T-helper 2 cell treated with Interferon-gamma antibody and Interleukin-4, amounts not matched to agents 100 ng/mL and 5 ng/mL, for 36 hours (primary cell): ENCODE measurements at regions not wholly inside any gene's neighbourhood (a gene's known extent, or its start where the extent isn't known, plus 50 kb on each side); places are given as distances from the start of the nearest gene placed in this dataset.
"Not testable (repeated sequence)": the region's sequence is repeated elsewhere in the genome, so short reads cannot be mapped to it uniquely, and the experiment has no call there.

Experiments used
- intact Hi-C: fragments of 100-400 bp; cut with micrococcal nuclease; formaldehyde crosslinking; loops from one replicate; pipeline ENCODE4 v1.15.1; 2023

GRCh38 chr3:146772211-146772743 lies 167.1 kb upstream of the PLSCR5 start:
- intact Hi-C loops = no loop called here

DNA sequence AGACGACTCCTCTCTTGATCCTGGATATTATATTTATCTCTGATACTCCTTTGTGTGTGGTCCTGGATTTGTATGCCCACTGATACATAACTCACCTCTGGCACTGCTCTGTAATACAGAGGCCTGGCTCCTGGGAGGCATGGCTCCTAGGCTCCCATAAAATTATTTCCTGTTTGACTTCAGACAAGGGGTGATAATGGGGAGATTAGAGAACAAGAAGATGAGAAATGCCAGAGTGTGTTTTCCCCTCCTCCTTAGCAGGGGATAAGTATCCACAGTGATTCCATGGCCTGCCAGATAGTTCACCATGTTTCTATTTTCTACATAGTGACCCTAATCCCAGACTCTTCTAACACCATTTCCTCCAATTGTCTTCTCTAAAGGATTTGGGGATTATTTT lies 165.7 kb upstream of the PLSCR5 start:
- intact Hi-C loops = no loop called here

DNA sequence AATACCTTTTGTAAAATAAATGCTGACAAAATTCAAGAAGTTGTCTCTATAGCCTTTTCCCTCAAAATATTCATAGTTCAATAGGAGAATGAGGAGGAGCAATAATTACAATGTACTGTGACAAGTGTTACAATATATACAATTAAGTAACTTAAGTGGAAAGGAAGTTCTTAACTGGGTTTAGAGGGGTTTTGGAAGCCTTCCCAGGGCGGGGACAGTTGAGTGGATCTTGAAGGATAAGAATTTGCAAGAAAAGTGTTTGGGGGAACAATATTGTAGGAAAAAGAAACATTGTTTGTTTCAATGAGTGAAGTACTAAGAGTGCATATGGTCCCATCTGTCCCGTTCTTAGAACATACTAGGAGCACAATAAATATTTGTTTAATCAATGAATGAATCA lies 165.2 kb upstream of the PLSCR5 start:
- intact Hi-C loops = no loop called here

DNA sequence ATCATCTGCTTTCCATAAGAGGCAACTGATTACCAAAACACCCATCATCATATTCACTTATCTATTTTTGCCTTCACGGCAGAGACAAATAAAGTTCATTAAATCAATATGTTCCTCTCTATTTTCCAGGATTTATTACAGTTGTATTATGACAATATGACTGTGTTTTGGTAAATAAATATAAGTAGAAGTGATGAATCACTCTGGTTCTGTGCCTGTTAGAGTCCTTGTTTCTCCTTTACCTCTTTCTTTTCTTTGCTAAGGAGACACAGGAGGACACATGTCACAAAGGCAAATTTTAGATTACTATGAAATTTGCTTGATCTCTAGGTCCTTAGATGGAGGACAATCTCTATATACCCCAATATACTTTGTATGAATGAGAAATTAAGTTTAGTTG lies 152.6 kb upstream of the PLSCR5 start:
- intact Hi-C loops = no loop called here

- intact Hi-C loops = no loop called here
Observed at GRCh38 chr3:146750196-146750595, 145.1 kb upstream of the PLSCR5 start.

- intact Hi-C loops = no loop called here
Observed at GRCh38 chr3:146747928-146748327, 142.8 kb upstream of the PLSCR5 start.

DNA sequence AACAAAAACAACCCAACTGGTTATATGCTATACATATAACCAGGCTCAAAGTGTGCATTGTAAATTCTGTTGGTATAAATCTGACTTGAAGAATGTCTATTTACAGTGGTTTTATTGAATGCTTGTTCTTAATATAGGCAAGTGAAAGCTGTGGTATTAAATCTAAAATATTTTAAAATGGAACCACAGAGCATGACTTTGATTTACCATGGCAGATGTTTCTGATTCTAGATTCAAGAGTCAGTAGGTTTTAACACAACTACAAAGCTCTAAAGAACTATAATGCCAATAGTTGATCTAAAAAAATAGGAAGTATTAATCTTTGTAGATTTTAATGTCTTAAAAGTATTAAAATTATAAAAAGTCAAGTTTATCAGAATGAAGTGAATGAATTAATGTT lies 141.9 kb upstream of the PLSCR5 start:
- intact Hi-C loops = no loop called here

- intact Hi-C loops = no loop called here
Observed at GRCh38 chr3:146746190-146746589, 141.0 kb upstream of the PLSCR5 start.

DNA sequence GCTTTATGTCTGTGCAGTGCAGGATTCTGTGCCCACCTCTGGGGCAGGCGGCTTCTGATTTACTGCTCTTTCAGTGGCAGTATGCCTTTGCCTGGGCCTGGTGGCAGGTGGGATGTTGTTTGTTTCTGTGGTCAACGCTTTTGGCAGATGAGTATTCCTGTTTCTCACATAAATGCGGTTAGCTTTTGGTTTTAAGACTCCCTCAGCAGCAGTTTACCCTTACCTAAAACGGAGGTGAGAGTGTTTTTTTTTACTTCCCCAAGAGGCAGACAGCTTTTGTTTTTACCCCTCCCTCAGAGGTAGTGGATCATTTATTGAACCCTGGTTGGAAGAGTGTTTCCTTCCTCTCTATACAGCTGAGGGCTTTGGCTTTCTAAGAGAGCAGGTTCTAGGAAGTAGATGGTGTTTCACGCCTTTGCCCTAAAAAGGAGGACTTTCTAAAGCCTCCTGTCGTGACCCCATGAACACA lies 134.1 kb upstream of the PLSCR5 start:
- intact Hi-C loops = no loop called here

GRCh38 chr3:146732325-146732724 lies 127.2 kb upstream of the PLSCR5 start:
- intact Hi-C loops = no loop called here

- intact Hi-C loops = no loop called here
Observed at GRCh38 chr3:146715170-146715569, 110.0 kb upstream of the PLSCR5 start.

DNA sequence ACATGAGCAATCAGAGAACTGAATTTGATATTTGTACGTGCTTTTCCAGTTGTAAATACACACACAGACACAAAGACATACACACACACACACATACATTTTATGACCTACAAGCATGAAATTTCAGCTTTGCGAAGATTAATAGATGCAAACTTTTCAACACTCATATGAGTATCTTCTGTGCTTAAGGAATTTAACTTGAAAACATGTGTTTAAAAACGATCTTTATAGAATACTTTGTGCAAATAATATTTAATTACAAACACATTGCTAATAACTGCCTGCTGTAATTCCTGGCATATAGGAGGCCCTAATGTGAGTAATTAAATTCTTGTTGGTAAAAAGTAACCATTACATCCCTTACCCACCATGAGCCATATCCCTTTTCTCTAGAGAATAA lies 107.7 kb upstream of the PLSCR5 start:
- intact Hi-C loops = no loop called here

DNA sequence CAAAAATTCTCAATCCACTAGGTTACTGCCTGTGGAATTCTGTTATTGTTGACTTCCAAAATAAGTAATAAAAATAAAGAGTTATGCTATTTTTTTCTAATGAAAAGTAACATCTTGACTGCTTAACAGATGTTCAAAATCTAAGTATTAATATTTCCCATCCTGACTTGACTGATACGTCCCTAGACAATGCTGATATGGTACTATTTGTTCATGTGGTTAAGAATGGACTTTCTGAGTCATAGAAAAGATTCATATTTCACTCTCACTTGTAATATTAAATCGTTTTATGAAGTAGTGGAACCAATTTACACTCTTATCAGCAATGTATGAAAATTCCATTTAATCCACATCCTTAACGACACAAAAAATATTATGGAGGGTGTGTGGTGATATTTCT lies 104.8 kb upstream of the PLSCR5 start:
- intact Hi-C loops = no loop called here

DNA sequence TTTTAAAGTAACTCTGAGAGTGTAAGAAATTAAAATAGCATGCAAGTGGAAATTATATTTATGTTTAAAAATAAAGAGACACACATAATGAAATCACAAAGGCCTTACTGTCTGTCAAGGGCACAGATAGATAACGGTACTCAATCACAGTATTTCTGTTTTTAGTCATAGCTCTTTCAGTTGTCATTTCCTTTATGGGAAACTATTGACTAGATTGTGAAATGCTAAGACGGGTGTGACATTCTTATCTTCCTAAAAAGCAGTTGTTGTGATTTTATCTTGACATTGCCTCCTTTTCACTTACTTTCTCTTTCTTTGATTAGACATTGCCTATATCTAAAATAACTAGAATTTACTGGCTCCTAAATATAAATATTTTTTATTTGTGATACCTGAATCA lies 100.1 kb upstream of the PLSCR5 start:
- intact Hi-C loops = no loop called here

- intact Hi-C loops = no loop called here
Observed at GRCh38 chr3:146702237-146702636, 97.1 kb upstream of the PLSCR5 start.

DNA sequence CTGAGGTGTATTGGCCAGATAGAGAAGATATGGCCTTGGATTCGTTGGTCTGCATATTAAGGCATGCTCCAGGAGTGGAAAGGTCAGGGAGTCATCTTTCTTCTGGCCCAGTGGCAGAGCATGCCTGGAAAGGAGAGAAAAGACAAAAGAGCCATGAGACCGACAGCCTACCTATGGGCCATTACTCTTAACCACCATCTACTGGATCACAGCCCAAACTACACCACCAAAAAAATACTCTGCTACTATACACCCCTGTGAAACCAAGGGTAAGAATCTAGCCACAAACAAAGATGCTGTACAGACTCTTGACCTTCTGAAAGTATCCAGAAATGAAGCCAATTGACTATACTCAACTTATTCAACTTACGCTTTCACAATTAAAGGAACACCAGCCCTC lies 96.1 kb upstream of the PLSCR5 start:
- intact Hi-C loops = no loop called here

DNA sequence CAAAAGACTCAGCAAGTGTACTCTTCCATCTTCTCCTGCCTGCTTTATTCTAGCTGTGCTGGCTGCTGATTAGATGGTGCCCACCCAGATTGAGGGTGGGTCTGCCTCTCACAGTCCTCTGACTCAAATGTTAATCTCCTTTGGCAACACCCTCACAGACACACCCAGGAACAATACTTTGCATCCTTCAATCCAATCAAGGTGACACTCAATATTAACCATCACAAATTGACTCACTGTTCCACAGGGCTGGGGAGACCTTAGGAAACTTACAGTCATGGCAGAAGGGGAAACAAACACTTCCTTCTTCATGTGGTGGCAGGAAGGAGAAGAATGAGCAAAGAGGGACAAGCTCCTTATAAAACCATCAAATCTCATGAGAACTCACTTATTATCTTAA lies 94.9 kb upstream of the PLSCR5 start:
- intact Hi-C loops = not testable (repeated sequence)

DNA sequence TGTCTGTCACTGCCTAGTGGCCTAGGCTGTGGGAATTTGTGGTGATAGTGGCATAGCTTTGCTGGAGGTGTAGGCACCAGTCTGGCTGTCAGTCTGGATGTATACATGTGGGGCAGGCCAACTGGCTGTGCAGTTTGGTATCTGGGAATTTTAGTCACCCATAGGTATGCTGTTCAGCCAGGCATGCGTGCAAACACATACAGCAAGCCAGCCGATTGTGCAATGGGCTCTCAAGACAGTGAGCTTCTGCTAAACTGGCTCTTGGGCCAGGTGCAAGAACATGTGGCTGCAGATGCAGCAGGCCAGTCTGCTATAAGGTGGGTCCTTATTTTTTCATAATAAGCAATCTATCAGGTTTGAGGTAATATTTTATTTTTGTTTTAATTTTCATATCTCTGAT lies 87.1 kb upstream of the PLSCR5 start:
- intact Hi-C loops = no loop called here

DNA sequence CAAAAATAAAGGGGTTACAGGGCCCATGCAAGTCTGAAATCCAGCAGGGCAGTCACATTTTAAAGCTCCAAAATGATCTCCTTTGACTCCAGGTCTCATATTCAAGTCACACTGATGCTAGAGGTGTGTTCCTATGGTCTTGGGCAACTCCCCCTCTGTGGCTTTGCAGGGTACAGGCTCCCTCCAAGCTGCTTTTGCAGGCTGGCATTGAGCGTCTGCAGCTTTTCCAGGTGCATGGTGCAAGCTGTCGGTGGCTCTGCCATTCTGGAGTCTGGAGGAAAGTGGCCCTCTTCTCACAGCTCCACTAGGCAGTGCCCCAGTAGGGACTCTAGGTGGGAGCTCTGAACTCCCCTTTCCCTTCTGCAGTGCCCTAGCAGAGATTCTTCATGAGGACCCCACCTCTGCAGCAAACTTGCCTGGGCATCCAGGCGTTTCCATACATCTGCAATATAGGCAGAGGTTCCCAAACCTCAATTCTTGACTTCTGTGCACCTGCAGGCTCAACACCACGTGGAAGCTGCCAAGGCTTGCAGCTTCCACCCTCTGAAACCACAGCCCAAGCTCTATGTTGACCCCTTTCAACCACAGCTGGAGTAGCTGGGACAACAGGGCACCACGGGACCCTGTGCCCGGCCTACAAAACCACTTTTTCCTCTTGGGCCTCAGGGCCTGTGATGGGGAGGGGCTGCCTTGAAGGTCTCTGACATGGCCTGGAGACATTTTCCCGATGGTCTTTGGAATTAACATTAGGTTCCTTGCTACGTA lies 80.1 kb upstream of the PLSCR5 start:
- intact Hi-C loops = no loop called here

DNA sequence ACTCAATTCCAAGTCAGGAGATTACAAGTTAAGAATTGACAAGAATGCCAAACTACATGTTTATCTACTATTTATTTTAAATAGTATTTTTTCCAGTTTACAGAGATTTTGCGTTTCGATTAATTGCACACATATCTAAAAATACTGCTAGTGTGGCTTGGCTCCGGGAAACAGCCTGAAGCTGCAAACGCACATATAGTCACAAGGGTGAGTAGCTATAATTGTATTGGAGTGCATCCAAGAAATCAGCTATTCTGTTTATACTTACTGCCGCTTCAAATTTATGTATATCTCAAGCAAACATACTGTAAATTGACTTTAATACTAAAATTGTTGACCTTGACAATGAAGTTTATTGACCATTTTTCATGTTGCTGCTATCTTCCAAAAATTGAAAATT lies 77.0 kb upstream of the PLSCR5 start:
- intact Hi-C loops = no loop called here

DNA sequence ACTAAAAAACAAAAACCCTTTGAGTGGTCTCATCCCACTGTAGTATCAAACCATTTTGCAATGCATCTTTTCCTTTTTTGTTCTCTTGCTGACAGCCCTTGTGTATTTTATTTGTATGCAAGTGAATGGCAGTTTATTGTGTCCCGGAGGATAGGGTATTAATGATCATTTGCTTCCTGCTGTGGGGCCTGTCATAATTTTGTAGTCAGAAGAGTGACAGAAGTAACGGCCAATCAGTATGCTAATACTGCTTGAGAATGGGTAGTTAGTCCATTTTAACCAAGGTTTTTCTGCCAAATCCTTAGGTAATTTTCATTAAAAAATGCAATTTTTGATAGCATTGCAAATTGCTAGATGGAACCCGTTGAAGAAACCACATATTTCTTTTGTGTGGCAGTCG lies 75.5 kb upstream of the PLSCR5 start:
- intact Hi-C loops = no loop called here

GRCh38 chr3:146679995-146680394 lies 74.8 kb upstream of the PLSCR5 start:
- intact Hi-C loops = no loop called here

GRCh38 chr3:146679191-146679590 lies 74.0 kb upstream of the PLSCR5 start:
- intact Hi-C loops = no loop called here
